NT2/D1 (cell line): ENCODE measurements at regions not wholly inside any gene's neighbourhood (a gene's known extent, or its start where the extent isn't known, plus 50 kb on each side); places are given as distances from the start of the nearest gene placed in this dataset.

Experiments
- DNase-seq: peaks from one replicate; pipeline ENCODE4 v3.0.0-alpha.2; 2011; ENCODE audit warnings: low read depth, low spot score
- H3K27me3 ChIP-seq: 2 replicates; pipeline ENCODE4 v1.6.0; 2011; ENCODE audit warnings: mild to moderate bottlenecking; ENCODE audit not compliant: insufficient read length, insufficient read depth
- H3K36me3 ChIP-seq: 2 replicates; pipeline ENCODE4 v1.6.1; 2011; ENCODE audit warnings: mild to moderate bottlenecking, low read length, mixed read lengths; ENCODE audit not compliant: insufficient read depth, insufficient read length
- H3K4me1 ChIP-seq: 2 replicates; pipeline ENCODE4 v1.5.1; 2011; ENCODE audit not compliant: insufficient read depth, insufficient read length
- H3K4me3 ChIP-seq: 2 replicates; pipeline ENCODE4 v1.5.1; 2011; ENCODE audit warnings: low read depth; ENCODE audit not compliant: insufficient read length
- H3K9ac ChIP-seq: 2 replicates; pipeline ENCODE4 v1.6.0; 2011; ENCODE audit warnings: low read depth; ENCODE audit not compliant: insufficient read length
- H3K9me3 ChIP-seq: 2 replicates; pipeline ENCODE4 v1.5.1; 2011; ENCODE audit warnings: mild to moderate bottlenecking, low read length; ENCODE audit not compliant: insufficient read depth
- SUZ12 ChIP-seq: IDR thresholded peaks from 2 replicates; pipeline ENCODE4 v1.6.1; 2011; ENCODE audit not compliant: insufficient read length, insufficient read depth; ENCODE audit errors: extremely low read depth
- YY1 ChIP-seq: IDR thresholded peaks from 2 replicates; pipeline ENCODE4 v1.6.1; 2011; ENCODE audit not compliant: insufficient read length, insufficient read depth
- ZNF274 ChIP-seq: IDR thresholded peaks from 2 replicates; pipeline ENCODE4 v1.6.1; 2011; ENCODE audit warnings: mild to moderate bottlenecking, low read depth, low read length

GRCh38 chr3:34264337-34265041 is 466.1 kb downstream of the PDCD6IP start:
- H3K27me3 ChIP-seq = no peaks in the 10 kb centered on the region
- H3K9me3 ChIP-seq = no peaks in the 10 kb centered on the region
- no peak for DNase-seq
- H3K4me1 ChIP-seq = no peaks in the 10 kb centered on the region
- no peak overlapping the region for H3K9ac ChIP-seq
- H3K4me3 ChIP-seq = no peak overlapping the region
- TF ChIP-seq YY1 (no peak), SUZ12 (no peak), ZNF274 (no peak)
- no peaks in the 10 kb centered on the region for H3K36me3 ChIP-seq

- TF ChIP-seq ZNF274 (no peak), SUZ12 (no peak), YY1 (no peak)
- no peaks in the 10 kb centered on the region for H3K36me3 ChIP-seq
- DNase-seq = no peak
- H3K9ac ChIP-seq = no peak overlapping the region
- no peaks in the 10 kb centered on the region for H3K27me3 ChIP-seq
- H3K9me3 ChIP-seq = no peaks in the 10 kb centered on the region
- H3K4me3 ChIP-seq = no peak overlapping the region
- H3K4me1 ChIP-seq = no peaks in the 10 kb centered on the region
Observed at GRCh38 chr3:34267088-34267487, 468.7 kb downstream of the PDCD6IP start.

DNA sequence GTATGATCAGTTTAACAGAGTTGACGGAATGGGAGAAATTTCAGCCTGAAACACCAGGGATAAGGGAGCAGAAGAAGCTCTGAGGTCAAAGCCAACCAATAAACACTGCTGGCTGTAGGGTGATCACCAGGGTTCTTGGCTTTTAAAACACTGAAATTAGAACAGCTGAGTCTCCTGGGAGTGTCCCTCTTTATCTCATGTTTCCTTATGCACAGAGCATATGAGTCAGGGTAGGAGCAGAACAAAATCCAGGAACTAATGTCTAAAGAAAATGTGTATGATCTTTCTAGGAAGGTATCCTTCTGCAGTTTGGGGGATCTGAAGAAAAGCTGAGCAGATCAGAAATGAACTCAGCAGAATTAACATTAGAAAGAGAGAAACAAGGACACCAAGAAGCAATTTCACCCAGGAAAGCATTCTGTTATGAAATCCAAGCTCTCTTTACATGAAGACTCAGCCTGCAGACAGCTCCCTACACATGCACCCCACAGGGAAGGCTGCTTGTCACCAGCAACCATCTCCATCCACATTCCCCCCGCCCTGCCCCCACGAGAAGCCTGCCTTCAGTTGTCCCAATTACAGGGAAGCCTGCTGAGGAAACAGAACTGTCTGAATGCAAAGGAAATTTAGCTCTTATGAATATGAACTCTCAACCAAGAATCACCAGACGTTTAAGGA is 469.7 kb downstream of the PDCD6IP start:
- Histone ChIP-seq H3K9ac (no peak overlapping the region), H3K9me3 (no peaks in the 10 kb centered on the region), H3K4me1 (no peaks in the 10 kb centered on the region), H3K36me3 (no peaks in the 10 kb centered on the region), H3K4me3 (no peak overlapping the region), H3K27me3 (no peaks in the 10 kb centered on the region)
- DNase-seq = no peak
- TF ChIP-seq SUZ12 (no peak), ZNF274 (no peak), YY1 (no peak)

DNA sequence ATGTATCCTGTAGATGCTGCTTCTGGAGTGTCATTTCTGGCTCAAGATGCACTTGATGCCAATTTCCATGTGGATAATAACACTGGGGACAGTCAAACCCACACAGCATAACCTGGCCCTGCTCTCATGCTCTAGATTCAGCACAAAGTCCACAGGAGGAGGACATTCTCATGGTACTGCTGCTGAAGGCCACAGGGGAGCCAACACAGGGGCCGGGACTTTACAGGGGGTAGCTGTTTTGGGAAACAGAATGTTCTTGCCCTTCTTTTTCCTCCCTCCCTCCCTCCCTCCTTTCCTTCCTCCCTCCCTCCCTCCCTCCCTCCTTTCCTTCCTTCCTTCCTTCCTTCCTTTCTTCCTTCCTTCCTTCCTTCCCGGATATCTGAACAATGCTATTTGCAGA is 477.4 kb downstream of the PDCD6IP start:
- H3K27me3 ChIP-seq = no peaks in the 10 kb centered on the region

DNA sequence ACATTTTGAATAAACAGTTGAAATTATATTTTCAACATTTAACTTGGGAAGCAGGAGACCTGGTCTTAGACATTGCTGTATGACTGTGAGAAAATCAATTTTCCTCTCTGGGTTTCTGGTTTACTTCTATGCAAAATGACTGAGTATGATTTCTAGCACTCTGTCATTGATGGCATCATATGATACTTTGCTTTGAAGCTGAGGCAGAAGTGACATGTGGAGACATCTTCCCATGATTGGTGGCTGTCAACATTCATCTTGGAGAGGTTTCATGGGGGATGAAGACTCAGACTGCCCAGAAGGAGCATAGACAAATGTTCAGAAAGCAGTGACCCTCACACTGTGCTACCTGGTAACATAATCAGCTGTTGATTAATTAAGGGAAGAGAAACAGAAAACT is 477.9 kb downstream of the PDCD6IP start:
- H3K9ac ChIP-seq = no peak overlapping the region
- no peak overlapping the region for H3K4me3 ChIP-seq
- no peak for DNase-seq
- no peaks in the 10 kb centered on the region for H3K36me3 ChIP-seq
- no peak for TF ChIP-seq ZNF274
- TF ChIP-seq SUZ12 = no peak
- no peak for TF ChIP-seq YY1
- no peaks in the 10 kb centered on the region for H3K9me3 ChIP-seq
- no peaks in the 10 kb centered on the region for H3K4me1 ChIP-seq
- no peaks in the 10 kb centered on the region for H3K27me3 ChIP-seq

More for the DNA sequence above, 477.4 kb downstream of the PDCD6IP start:
- TF ChIP-seq YY1 (no peak), ZNF274 (no peak), SUZ12 (no peak)
- Histone ChIP-seq H3K36me3 (no peaks in the 10 kb centered on the region), H3K4me3 (no peak overlapping the region), H3K9me3 (no peaks in the 10 kb centered on the region), H3K9ac (no peak overlapping the region), H3K4me1 (no peaks in the 10 kb centered on the region)
- no peak for DNase-seq

DNA sequence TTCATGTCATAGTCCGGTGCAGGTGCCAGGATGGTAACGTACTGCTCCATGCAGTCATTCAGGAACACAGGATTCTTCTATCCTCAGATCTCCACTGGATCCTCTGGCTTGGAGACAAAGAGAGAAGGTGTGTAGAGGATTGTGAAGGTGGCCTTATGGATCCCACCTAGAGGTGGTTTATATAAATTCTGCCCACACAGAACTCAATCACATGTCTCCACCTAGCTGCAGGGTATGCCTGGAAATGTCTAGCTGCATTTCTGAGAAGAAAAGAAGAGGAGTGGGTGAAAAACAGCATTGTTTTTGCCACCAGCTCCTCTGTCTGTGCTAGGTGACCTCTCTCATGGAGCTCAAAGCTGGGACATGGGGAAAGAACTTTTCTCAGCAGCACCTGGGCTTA is 478.7 kb downstream of the PDCD6IP start:
- TF ChIP-seq YY1 = no peak
- H3K36me3 ChIP-seq = no peaks in the 10 kb centered on the region
- H3K4me3 ChIP-seq = no peak overlapping the region
- DNase-seq = no peak
- H3K9ac ChIP-seq = no peak overlapping the region
- H3K27me3 ChIP-seq = no peaks in the 10 kb centered on the region
- H3K9me3 ChIP-seq = no peaks in the 10 kb centered on the region
- no peaks in the 10 kb centered on the region for H3K4me1 ChIP-seq

DNA sequence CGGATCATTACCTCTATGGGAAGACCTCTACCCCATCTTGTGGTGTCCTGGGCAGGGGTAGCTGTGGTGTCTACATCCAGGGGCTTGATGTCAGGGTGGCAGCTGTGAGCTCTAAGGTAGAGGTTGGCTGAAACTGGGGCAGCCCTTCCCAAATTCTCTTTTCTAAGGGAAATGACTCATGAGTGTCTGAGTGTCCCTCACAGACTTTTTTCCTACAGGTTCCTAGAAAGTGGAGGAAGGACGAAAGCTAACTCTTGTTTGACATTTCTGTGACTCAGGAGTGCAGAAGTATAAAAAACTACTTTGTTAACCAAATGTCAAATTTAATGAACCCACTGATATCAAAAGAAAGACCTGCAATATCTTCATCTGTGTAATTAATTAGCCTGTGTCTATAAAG is 481.5 kb downstream of the PDCD6IP start:
- Histone ChIP-seq H3K36me3 (no peaks in the 10 kb centered on the region), H3K9ac (no peak overlapping the region), H3K9me3 (no peaks in the 10 kb centered on the region), H3K4me1 (no peaks in the 10 kb centered on the region), H3K27me3 (no peaks in the 10 kb centered on the region), H3K4me3 (no peak overlapping the region)
- no peak for TF ChIP-seq SUZ12
- TF ChIP-seq ZNF274 = no peak
- TF ChIP-seq YY1 = no peak
- DNase-seq = no peak
